ENCODE measurements at regions not wholly inside any gene's neighbourhood (a gene's known extent, or its start where the extent isn't known, plus 50 kb on each side); places are given as distances from the start of the nearest gene placed in this dataset.

DNA sequence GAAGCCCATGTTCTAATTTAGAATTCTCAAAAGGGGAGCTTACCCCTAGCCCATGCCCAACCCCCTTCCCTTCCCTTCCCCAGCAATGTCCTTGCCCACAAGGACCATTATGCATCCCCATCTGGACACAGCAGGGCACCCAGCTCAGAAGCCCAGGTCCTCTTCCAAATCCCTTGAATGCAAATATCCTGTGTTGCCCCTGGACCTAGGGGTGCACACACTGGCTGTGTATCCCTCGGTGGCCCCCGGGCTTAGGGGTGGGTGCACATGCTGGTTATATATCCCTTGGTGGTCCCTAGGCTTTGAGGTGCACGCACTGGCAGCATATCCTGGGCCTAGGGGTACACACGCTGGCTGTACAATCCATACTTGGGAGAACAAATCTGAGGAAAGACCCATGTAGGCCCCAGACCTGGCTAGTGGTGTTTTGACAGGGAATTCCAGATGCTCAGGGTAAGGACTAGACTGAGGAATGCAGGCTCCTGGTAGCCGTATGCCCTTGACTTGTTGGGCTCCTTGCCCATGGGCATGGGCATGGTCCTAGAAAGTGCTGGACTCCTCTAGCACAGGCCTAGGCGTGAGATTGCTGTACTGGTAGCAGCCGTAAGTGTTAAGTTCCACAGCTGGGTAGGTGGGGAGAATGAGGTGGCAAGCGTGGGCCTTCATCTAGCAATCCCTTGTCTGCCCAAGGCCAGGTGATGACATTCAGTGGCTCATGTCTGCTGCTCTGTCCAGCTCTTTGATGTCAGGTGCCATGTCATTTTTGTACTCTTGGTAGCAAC lies 222.4 kb downstream of the OPA1 start:
- no peak overlapping the region for H3K4me3 Mint-ChIP-seq (ENCODE audit: unreplicated experiment)
- H3K27ac Mint-ChIP-seq (ENCODE audit: unreplicated experiment) = no peak overlapping the region
- H3K4me1 Mint-ChIP-seq (ENCODE audit: unreplicated experiment) = peaks cover 10% of the 10 kb centered on the region
- H3K9me3 Mint-ChIP-seq (ENCODE audit: unreplicated experiment) = no peaks in the 10 kb centered on the region
- no peaks in the 10 kb centered on the region for H3K36me3 Mint-ChIP-seq (ENCODE audit: low read depth, unreplicated experiment)
- peaks cover 11% of the 10 kb centered on the region for H3K27me3 Mint-ChIP-seq (ENCODE audit: unreplicated experiment)
- TF ChIP-seq, protein P1, sequence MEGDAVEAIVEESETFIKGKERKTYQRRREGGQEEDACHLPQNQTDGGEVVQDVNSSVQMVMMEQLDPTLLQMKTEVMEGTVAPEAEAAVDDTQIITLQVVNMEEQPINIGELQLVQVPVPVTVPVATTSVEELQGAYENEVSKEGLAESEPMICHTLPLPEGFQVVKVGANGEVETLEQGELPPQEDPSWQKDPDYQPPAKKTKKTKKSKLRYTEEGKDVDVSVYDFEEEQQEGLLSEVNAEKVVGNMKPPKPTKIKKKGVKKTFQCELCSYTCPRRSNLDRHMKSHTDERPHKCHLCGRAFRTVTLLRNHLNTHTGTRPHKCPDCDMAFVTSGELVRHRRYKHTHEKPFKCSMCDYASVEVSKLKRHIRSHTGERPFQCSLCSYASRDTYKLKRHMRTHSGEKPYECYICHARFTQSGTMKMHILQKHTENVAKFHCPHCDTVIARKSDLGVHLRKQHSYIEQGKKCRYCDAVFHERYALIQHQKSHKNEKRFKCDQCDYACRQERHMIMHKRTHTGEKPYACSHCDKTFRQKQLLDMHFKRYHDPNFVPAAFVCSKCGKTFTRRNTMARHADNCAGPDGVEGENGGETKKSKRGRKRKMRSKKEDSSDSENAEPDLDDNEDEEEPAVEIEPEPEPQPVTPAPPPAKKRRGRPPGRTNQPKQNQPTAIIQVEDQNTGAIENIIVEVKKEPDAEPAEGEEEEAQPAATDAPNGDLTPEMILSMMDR (IDR thresholded peaks at IDR 0.05; ENCODE audit: unreplicated experiment) = no peak
- DNase-seq (ENCODE audit: low spot score) = no peak

DNA sequence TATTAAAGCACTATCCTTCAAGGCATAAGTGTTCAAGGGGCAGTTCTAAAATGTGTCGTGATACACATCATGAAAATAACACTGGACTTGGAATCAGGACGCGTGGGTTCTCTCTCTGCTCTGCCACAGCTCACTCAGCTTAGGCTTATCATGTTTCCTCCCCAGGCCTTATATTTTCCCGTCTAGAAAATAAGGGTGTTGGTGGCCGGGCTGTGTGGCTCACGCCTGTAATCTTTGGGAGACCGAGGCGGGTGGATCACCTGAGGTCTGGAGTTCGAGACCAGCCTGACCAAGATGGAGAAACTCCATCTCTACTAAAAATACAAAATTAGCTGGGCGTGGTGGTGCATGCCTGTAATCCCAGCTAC lies 223.0 kb downstream of the OPA1 start:
- Mint-ChIP-seq H3K36me3 (ENCODE audit: low read depth, unreplicated experiment) (no peaks in the 10 kb centered on the region), H3K27ac (ENCODE audit: unreplicated experiment) (no peak overlapping the region), H3K9me3 (ENCODE audit: unreplicated experiment) (no peaks in the 10 kb centered on the region), H3K4me3 (ENCODE audit: unreplicated experiment) (no peak overlapping the region), H3K4me1 (ENCODE audit: unreplicated experiment) (peaks cover 10% of the 10 kb centered on the region), H3K27me3 (ENCODE audit: unreplicated experiment) (peaks cover 9% of the 10 kb centered on the region)
- TF ChIP-seq, protein P1 (IDR thresholded peaks at IDR 0.05; ENCODE audit: unreplicated experiment) = no peak
- no peak for DNase-seq (ENCODE audit: low spot score)

DNA sequence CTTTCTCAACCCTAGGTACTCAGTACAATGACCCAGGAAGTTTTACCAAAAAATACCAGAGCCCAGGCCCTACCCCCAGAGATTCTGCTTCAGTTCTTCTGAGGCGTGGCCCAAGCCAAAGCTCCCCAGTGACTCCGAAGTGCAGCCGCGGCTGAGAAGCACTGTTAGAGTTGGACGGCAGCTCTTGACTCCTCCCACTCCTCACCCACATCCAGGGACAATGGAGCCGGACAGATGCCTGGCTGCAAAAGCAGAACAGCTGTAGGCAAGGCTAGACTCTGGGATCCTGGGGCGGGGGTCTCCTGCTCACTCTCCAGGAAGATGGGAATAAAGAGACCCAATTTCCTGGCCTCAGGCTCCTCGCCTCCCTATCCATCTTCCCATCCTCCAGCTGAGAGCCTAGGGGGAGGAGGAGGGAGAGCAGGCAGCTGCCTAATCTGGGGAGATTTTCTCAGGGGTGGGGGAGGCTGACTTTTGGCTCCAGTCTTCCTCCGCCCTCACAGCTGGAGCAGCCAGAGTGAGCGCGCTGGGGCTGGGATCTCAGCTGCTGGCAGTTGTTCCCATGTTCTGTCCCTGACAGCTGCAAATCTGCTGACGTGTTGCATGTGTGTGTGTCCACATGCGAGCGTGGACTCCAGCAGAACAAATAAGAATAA lies 223.8 kb downstream of the OPA1 start:
- peak; percentile 60 for DNase-seq (ENCODE audit: low spot score)
- TF ChIP-seq, protein P1 (IDR thresholded peaks at IDR 0.05; ENCODE audit: unreplicated experiment) = no peak
- Mint-ChIP-seq H3K27me3 (ENCODE audit: unreplicated experiment) (peaks cover 5% of the 10 kb centered on the region), H3K9me3 (ENCODE audit: unreplicated experiment) (no peaks in the 10 kb centered on the region), H3K27ac (ENCODE audit: unreplicated experiment) (peak overlapping the region; percentile 65), H3K4me3 (ENCODE audit: unreplicated experiment) (peak overlapping the region; percentile 13), H3K4me1 (ENCODE audit: unreplicated experiment) (peaks cover 10% of the 10 kb centered on the region), H3K36me3 (ENCODE audit: low read depth, unreplicated experiment) (no peaks in the 10 kb centered on the region)

DNA sequence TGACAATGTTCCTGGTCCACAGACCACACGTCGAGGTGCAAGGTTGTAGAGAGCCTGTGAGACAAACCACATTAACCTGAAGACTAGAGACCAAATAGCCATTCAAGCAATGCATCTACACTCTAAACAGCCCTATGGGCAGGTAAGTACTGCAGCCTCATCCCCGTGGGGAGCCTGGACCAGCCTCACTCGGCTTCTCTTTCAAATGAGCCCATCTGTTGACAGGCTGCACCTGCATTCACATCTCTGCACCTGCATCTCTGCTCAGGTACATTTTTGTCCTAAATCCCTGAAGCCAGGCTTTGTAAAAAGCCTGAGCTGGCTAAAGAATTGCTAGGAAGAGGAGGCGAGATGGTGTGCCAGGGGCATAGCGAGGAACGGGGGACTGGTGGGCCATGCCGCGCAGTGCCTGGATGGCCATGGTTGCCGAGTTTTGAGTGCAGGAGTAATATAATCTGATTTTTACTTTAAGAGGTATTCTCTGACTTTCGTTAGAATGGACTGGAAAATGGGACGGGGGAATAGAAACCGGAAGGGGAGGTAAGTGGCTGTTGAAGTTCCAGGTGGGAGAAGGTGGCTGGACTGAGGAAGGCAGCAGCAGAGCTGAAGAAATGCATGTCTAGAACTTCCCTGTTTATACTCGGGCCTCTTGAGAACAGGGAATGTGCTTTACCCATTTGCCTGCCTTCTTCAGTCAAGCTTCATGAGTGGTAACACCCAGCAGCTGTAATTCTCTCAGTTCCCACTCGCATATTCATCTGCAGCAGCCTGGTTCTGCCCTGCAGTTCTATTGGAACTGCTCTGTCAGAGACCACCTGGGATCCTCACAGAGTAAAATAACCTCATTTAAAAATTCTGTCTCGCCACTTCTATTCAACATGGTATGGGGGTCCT lies 226.4 kb downstream of the OPA1 start:
- no peak overlapping the region for H3K27ac Mint-ChIP-seq (ENCODE audit: unreplicated experiment)
- TF ChIP-seq, protein P1 (IDR thresholded peaks at IDR 0.05; ENCODE audit: unreplicated experiment) = no peak
- no peaks in the 10 kb centered on the region for H3K9me3 Mint-ChIP-seq (ENCODE audit: unreplicated experiment)
- no peak overlapping the region for H3K4me3 Mint-ChIP-seq (ENCODE audit: unreplicated experiment)
- DNase-seq (ENCODE audit: low spot score) = no peak
- H3K27me3 Mint-ChIP-seq (ENCODE audit: unreplicated experiment) = peaks cover 4% of the 10 kb centered on the region
- H3K36me3 Mint-ChIP-seq (ENCODE audit: low read depth, unreplicated experiment) = no peaks in the 10 kb centered on the region
- H3K4me1 Mint-ChIP-seq (ENCODE audit: unreplicated experiment) = peaks cover 10% of the 10 kb centered on the region

Data from endothelial cell (in vitro differentiated cells).